Right atrium auricular region (tissue), 2 donors: ENCODE measurements at regions not wholly inside any gene's neighbourhood (a gene's known extent, or its start where the extent isn't known, plus 50 kb on each side); places are given as distances from the start of the nearest gene placed in this dataset.

Source experiments
- DNase-seq: peaks from one replicate; pipeline ENCODE4 v3.0.0-alpha.2; 2019; ENCODE audit warnings: low spot score
- H3K27ac ChIP-seq, 2 donors: fragments of 200-600 bp; sonication (generic); 1 replicate in 1 of 2; 2 replicates in 1 of 2; pipeline ENCODE4 v1.5.1; 2016 to 2019
- H3K27me3 ChIP-seq, 2 donors: fragments of 200-600 bp; sonication (generic); one replicate each; pipeline versions ENCODE4 v1.5.1 to v1.6.0; 2017 to 2019
- H3K36me3 ChIP-seq: fragments of 200-600 bp; sonication (generic); one replicate; pipeline ENCODE4 v1.5.1; 2016
- H3K4me1 ChIP-seq, 2 donors: fragments of 200-600 bp; sonication (generic); one replicate each; pipeline versions ENCODE4 v1.5.1 to v1.6.0; 2017 to 2019
- H3K4me3 ChIP-seq, 2 donors: fragments of 200-600 bp; sonication (generic); 1 replicate in 1 of 2; 2 replicates in 1 of 2; pipeline ENCODE4 v1.5.1; 2017 to 2019; ENCODE audit warnings: mild to moderate bottlenecking in 1 of 2, moderate library complexity in 1 of 2
- H3K9me3 ChIP-seq, 2 donors: fragments of 200-600 bp; sonication (generic); one replicate each; pipeline ENCODE4 v1.5.1; 2019
- TF ChIP-seq, protein P1 (sequence below), 2 donors: fragments of 200-600 bp; sonication (generic); IDR thresholded peaks; one replicate each; pipeline ENCODE4 v1.5.1; 2019; ENCODE audit warnings: antibody characterized with exemption in 2 of 2

DNA sequence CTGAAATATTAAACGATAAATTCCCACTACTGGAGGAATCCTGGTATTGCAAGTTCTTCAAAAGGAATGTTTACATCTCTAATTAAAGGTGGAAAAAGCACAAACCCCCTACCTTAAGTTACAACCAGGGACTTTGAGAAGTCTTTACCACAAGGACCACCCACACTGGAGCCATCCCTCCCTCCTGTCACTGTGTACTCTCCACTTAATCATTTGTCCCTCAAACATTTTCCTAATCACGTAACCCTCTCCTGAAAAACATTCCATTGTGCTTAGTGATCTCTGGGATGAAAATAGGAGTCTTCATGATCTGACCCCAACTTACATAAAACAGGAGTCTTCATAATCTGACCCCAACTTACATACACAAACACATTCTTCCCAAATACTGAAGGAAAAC lies 85.7 kb downstream of the SUCLG1 start:
- no peak overlapping the region for H3K4me3 ChIP-seq
- H3K4me1 ChIP-seq = no peaks in the 10 kb centered on the region
- H3K27ac ChIP-seq = no peak overlapping the region
- no peak for DNase-seq
- H3K27me3 ChIP-seq = no peaks in the 10 kb centered on the region
- TF ChIP-seq, protein P1, sequence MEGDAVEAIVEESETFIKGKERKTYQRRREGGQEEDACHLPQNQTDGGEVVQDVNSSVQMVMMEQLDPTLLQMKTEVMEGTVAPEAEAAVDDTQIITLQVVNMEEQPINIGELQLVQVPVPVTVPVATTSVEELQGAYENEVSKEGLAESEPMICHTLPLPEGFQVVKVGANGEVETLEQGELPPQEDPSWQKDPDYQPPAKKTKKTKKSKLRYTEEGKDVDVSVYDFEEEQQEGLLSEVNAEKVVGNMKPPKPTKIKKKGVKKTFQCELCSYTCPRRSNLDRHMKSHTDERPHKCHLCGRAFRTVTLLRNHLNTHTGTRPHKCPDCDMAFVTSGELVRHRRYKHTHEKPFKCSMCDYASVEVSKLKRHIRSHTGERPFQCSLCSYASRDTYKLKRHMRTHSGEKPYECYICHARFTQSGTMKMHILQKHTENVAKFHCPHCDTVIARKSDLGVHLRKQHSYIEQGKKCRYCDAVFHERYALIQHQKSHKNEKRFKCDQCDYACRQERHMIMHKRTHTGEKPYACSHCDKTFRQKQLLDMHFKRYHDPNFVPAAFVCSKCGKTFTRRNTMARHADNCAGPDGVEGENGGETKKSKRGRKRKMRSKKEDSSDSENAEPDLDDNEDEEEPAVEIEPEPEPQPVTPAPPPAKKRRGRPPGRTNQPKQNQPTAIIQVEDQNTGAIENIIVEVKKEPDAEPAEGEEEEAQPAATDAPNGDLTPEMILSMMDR (IDR thresholded peaks at IDR 0.05) = no peak
- H3K9me3 ChIP-seq = no peaks in the 10 kb centered on the region
- no peaks in the 10 kb centered on the region for H3K36me3 ChIP-seq

DNA sequence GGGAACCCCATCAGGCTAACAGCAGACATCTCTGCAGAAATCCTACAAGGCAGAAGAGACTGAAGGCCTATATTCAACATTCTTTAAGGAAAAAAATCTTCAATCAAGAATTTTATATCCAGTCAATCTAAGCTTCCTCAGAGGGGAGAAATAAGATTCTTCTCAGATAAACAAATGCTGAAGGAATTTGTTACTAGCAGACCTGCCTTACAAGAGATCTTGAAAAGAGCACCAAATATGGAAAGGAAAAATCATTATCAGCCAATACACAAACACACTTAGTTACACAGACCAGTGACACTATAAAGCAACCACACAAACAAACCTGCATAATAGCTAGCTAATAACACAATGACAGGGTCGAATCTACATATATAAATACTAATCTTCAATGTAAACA lies 96.5 kb downstream of the SUCLG1 start:
- DNase-seq = no peak
- no peak overlapping the region for H3K27ac ChIP-seq
- H3K4me3 ChIP-seq = no peak overlapping the region
- TF ChIP-seq, protein P1 (IDR thresholded peaks at IDR 0.05) = no peak
- no peaks in the 10 kb centered on the region for H3K36me3 ChIP-seq
- H3K4me1 ChIP-seq = no peaks in the 10 kb centered on the region
- H3K27me3 ChIP-seq = no peaks in the 10 kb centered on the region
- H3K9me3 ChIP-seq = peaks cover 0 to 29% of the 10 kb centered on the region in 2 donors

DNA sequence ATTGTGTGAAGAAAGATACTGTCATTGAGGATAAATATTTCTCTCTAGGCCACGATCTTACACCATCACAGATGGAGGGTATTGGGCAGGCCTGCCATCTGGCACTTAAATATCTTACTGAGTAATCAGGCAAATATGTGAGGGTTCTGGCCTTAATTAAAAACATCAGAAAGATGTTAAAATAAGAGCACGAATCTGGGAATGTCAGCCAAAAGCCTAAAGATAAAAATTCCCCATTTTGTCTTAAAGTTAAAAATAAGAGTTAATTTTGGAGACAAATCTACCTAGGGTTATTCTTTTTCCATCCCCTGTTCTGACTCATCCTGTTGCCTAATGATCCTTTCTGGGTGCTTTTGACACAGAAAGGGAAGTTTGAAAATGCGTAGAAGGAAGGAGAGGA lies 121.0 kb downstream of the SUCLG1 start:
- TF ChIP-seq, protein P1 (IDR thresholded peaks at IDR 0.05) = no peak
- H3K4me3 ChIP-seq = no peak overlapping the region
- no peaks in the 10 kb centered on the region for H3K27me3 ChIP-seq
- H3K36me3 ChIP-seq = no peaks in the 10 kb centered on the region
- H3K4me1 ChIP-seq = no peaks in the 10 kb centered on the region
- no peak for DNase-seq
- no peak overlapping the region for H3K27ac ChIP-seq
- no peaks in the 10 kb centered on the region for H3K9me3 ChIP-seq

DNA sequence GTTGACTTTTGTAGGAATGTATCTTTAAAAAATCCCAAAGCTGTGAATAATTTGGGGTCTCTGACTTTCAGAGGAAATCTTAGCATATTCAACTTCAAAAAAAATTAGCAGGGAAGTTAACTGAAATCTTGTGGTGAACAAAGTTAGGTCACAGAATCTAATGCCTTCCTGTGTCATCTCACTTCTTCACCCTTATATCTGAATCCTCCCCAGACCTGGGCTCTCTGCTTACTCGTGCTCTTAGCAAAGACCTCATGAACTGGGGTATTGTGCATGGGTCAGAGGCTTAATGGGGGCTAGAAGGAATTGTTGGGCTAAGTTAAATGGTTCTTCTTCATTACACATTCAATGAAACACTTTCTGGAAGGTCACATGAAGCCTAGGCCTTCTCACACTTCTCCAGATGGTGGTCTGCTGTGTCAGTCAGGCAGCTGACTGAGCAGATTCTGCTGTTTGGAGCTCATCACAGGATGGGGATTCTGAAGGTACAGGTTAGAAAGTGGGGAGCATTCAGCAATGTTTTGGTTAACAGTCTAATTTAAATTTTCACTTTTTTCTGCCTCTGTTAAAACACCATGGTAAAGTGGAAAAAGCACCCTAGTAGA lies 131.3 kb downstream of the SUCLG1 start:
- Histone ChIP-seq H3K9me3 (no peaks in the 10 kb centered on the region), H3K4me1 (no peaks in the 10 kb centered on the region), H3K27ac (no peak overlapping the region), H3K36me3 (no peaks in the 10 kb centered on the region), H3K27me3 (no peaks in the 10 kb centered on the region), H3K4me3 (no peak overlapping the region)
- DNase-seq = no peak
- TF ChIP-seq, protein P1 (IDR thresholded peaks at IDR 0.05) = no peak

- DNase-seq = no peak
- TF ChIP-seq, protein P1 (IDR thresholded peaks at IDR 0.05) = no peak
- H3K36me3 ChIP-seq = no peaks in the 10 kb centered on the region
- no peaks in the 10 kb centered on the region for H3K27me3 ChIP-seq
- no peak overlapping the region for H3K4me3 ChIP-seq
- no peaks in the 10 kb centered on the region for H3K4me1 ChIP-seq
- no peak overlapping the region for H3K27ac ChIP-seq
- H3K9me3 ChIP-seq = no peaks in the 10 kb centered on the region
These were observed 132.1 kb downstream of the SUCLG1 start for GRCh38 chr2:84326831-84327432.

DNA sequence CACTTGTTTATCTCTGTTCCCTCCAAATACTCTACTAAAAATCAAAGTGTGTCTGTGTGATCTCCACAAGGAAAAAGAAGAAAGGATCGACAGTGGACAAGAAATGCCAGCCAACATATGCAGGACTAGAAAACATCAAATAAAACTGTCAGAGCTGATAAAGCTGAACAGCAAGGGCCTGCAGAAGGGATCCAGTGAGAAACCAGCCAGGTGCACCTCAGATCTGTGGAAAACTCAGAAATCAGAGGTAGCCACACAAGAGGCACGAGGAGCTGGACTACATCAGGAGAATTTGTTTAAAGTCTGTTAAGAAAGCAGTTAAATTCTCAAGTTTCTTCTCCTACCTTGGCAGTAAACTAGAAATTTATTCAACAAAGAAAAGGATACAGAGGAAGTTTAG lies 135.2 kb downstream of the SUCLG1 start:
- Histone ChIP-seq H3K4me3 (no peak overlapping the region), H3K4me1 (no peaks in the 10 kb centered on the region), H3K9me3 (no peaks in the 10 kb centered on the region), H3K27ac (no peak overlapping the region), H3K36me3 (no peaks in the 10 kb centered on the region), H3K27me3 (no peaks in the 10 kb centered on the region)
- DNase-seq = no peak
- TF ChIP-seq, protein P1 (IDR thresholded peaks at IDR 0.05) = no peak
